Fibroblast of lung (primary cell): ENCODE measurements at regions not wholly inside any gene's neighbourhood (a gene's known extent, or its start where the extent isn't known, plus 50 kb on each side); places are given as distances from the start of the nearest gene placed in this dataset.

Experiments
- DNase-seq, 2 donors: peaks; one replicate each; pipeline versions ENCODE4 v3.0.0 to v3.0.0-alpha.2; 2010; ENCODE audit warnings: low read depth in 2 of 2
- H2AFZ ChIP-seq: 2 replicates; pipeline ENCODE4 v1.5.1; 2012; ENCODE audit warnings: low read length, control low read depth, inconsistent platforms
- H3K27ac ChIP-seq: 2 replicates; pipeline ENCODE4 v1.5.1; 2011; ENCODE audit warnings: low read length, control low read depth; ENCODE audit not compliant: insufficient read depth
- H3K27me3 ChIP-seq: 2 replicates; pipeline ENCODE4 v1.5.1; 2011; ENCODE audit warnings: mild to moderate bottlenecking, low read length; ENCODE audit not compliant: control insufficient read depth, insufficient read depth
- H3K36me3 ChIP-seq: 2 replicates; pipeline ENCODE4 v1.5.1; 2011; ENCODE audit warnings: low read length; ENCODE audit not compliant: control insufficient read depth, insufficient read depth
- H3K4me1 ChIP-seq: 2 replicates; pipeline ENCODE4 v1.5.1; 2011; ENCODE audit warnings: low read length; ENCODE audit not compliant: control insufficient read depth, insufficient read depth; ENCODE audit errors: extremely low read depth
- H3K4me2 ChIP-seq: 2 replicates; pipeline ENCODE4 v1.5.1; 2011; ENCODE audit warnings: low read length, control low read depth; ENCODE audit not compliant: insufficient read depth; ENCODE audit errors: extremely low read depth
- H3K4me3 ChIP-seq, 4 experiments: fragments of 200-600 bp in 1 of 4; sonication (generic) in 1 of 4; replicated peaks in 1 of 4; 2 replicates each; pipeline ENCODE4 v1.5.1; 2011 to 2016; ENCODE audit warnings: low read length in 4 of 4, low read depth in 3 of 4, mild to moderate bottlenecking in 3 of 4, control low read depth in 2 of 4, inconsistent platforms in 1 of 4, mixed read lengths in 1 of 4; ENCODE audit not compliant: insufficient read depth in 1 of 4; ENCODE audit errors: control extremely low read depth in 1 of 4
- H3K79me2 ChIP-seq: 2 replicates; pipeline ENCODE4 v1.5.1; 2012; ENCODE audit warnings: mild to moderate bottlenecking, low read length, inconsistent platforms; ENCODE audit not compliant: control insufficient read depth, insufficient read depth
- H3K9ac ChIP-seq: 2 replicates; pipeline ENCODE4 v1.5.1; 2011; ENCODE audit warnings: mild to moderate bottlenecking, low read length, control low read depth; ENCODE audit not compliant: insufficient read depth
- H3K9me3 ChIP-seq: 2 replicates; pipeline ENCODE4 v1.5.1; 2012; ENCODE audit warnings: low read depth, low read length; ENCODE audit not compliant: control insufficient read depth, insufficient read depth
- H4K20me1 ChIP-seq: 2 replicates; pipeline ENCODE4 v1.5.1; 2011; ENCODE audit warnings: low read length; ENCODE audit not compliant: control insufficient read depth, insufficient read depth; ENCODE audit errors: extremely low read depth
- EZH2 ChIP-seq: IDR thresholded peaks from 2 replicates; pipeline ENCODE4 v1.5.1; 2012; ENCODE audit warnings: low read length, control low read depth, mild to moderate bottlenecking; ENCODE audit errors: missing control alignments
- TF ChIP-seq, protein P1 (sequence below), 2 donors: IDR thresholded peaks in 1 of 2; conservative IDR thresholded peaks in 1 of 2; 1 replicate in 1 of 2; 2 replicates in 1 of 2; pipeline ENCODE4 v1.5.1; 2011 to 2012; ENCODE audit warnings: low read length in 2 of 2, control low read depth in 1 of 2, inconsistent platforms in 1 of 2, low read depth in 1 of 2, mild to moderate bottlenecking in 1 of 2

DNA sequence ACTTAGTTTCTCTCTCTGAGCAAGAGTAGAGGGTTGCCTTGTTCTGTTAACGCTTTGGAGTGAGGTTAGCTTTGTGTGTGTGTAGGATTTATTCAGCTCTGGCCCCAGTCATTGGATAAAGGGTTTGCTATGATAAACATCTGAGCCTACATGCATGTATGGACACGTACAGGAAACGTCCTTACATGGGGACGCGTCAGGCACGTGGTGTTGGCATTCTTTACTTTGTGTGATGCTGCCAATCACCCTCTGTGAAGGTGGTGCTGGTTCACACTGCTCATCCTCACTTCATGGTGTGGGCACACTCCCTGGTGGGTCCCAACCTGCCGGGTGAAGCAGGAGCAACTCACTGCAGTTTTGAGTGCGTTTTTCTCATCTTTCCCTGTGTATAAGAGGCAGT lies 53.4 kb upstream of the CD93 start:
- Histone ChIP-seq H4K20me1 (no peaks in the 10 kb centered on the region), H3K4me3 (no peak overlapping the region)
- TF ChIP-seq EZH2, result no peak

DNA sequence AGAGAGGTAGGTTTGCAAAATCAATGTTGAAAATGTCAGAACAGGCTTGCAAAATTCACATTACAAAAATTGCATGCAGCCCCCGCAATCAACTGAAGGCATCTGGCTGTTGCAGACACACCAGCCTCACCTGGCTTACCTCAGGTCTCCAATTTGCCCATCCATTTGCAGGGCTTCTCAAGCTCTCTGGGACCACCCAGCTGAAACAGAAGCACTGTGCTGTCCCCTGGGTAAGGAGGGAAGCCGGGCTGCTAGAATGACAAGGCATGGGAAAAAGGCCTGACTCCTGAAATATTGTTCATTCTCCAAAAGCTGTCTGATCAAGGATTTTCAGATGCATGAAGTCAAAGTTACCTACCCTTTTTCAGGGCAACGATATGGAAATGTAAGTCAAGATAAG lies 52.6 kb upstream of the CD93 start:
- H3K27ac ChIP-seq, result no peak overlapping the region

More for the DNA sequence above, 53.4 kb upstream of the CD93 start:
- no peak for DNase-seq
- H2AFZ ChIP-seq, result no peak overlapping the region
- no peak overlapping the region for H3K27ac ChIP-seq
- H3K9me3 ChIP-seq, result no peaks in the 10 kb centered on the region
- peaks cover 7% of the 10 kb centered on the region for H3K4me1 ChIP-seq
- no peak overlapping the region for H3K9ac ChIP-seq
- no peaks in the 10 kb centered on the region for H3K36me3 ChIP-seq
- no peaks in the 10 kb centered on the region for H3K79me2 ChIP-seq
- H3K27me3 ChIP-seq, result no peaks in the 10 kb centered on the region
- no peak overlapping the region for H3K4me2 ChIP-seq

DNA sequence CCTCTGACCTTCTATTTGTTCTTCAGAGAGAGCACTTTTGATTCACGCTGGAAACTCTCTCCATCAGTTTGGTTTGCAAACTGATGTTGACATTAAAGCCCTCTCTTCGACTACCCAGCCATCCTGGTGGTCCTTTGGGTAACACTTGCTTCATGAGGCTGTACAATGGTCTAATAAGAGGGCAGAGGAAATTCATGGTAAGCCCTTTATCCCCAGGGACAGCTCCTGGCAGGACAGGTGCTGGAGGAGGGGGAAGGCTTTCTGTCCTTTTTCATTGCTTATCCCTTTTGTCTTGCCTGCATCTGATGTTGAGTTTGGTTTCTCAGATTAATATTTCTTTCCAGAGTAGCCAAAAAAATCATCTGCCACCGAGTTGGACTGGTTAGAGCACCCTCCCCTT lies 52.1 kb upstream of the CD93 start:
- H3K9ac ChIP-seq, result no peak overlapping the region
- no peaks in the 10 kb centered on the region for H3K27me3 ChIP-seq
- H3K27ac ChIP-seq, result no peak overlapping the region
- TF ChIP-seq, protein P1, sequence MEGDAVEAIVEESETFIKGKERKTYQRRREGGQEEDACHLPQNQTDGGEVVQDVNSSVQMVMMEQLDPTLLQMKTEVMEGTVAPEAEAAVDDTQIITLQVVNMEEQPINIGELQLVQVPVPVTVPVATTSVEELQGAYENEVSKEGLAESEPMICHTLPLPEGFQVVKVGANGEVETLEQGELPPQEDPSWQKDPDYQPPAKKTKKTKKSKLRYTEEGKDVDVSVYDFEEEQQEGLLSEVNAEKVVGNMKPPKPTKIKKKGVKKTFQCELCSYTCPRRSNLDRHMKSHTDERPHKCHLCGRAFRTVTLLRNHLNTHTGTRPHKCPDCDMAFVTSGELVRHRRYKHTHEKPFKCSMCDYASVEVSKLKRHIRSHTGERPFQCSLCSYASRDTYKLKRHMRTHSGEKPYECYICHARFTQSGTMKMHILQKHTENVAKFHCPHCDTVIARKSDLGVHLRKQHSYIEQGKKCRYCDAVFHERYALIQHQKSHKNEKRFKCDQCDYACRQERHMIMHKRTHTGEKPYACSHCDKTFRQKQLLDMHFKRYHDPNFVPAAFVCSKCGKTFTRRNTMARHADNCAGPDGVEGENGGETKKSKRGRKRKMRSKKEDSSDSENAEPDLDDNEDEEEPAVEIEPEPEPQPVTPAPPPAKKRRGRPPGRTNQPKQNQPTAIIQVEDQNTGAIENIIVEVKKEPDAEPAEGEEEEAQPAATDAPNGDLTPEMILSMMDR (conservative IDR thresholded peaks at IDR 0.05 in 1 of 2, IDR thresholded peaks at IDR 0.05 in 1 of 2; ENCODE audit: low read depth in 1 of 2, low read length in 2 of 2), result no peak
- TF ChIP-seq EZH2, result no peak
- no peaks in the 10 kb centered on the region for H3K36me3 ChIP-seq
- no peak overlapping the region for H2AFZ ChIP-seq
- no peaks in the 10 kb centered on the region for H3K79me2 ChIP-seq
- no peak overlapping the region for H3K4me2 ChIP-seq
- no peaks in the 10 kb centered on the region for H4K20me1 ChIP-seq
- H3K4me1 ChIP-seq, result peaks cover 7% of the 10 kb centered on the region
- H3K4me3 ChIP-seq, result no peak overlapping the region
- H3K9me3 ChIP-seq, result no peaks in the 10 kb centered on the region
- DNase-seq, result no peak

More for the DNA sequence above, 52.6 kb upstream of the CD93 start:
- Histone ChIP-seq H3K9ac (no peak overlapping the region), H3K9me3 (no peaks in the 10 kb centered on the region), H3K4me3 (no peak overlapping the region), H3K4me2 (no peak overlapping the region), H3K4me1 (peaks cover 7% of the 10 kb centered on the region), H4K20me1 (no peaks in the 10 kb centered on the region), H3K27me3 (no peaks in the 10 kb centered on the region), H2AFZ (no peak overlapping the region), H3K36me3 (no peaks in the 10 kb centered on the region), H3K79me2 (no peaks in the 10 kb centered on the region)
- TF ChIP-seq, protein P1 (conservative IDR thresholded peaks at IDR 0.05 in 1 of 2, IDR thresholded peaks at IDR 0.05 in 1 of 2; ENCODE audit: low read depth in 1 of 2, low read length in 2 of 2), result no peak
- no peak for TF ChIP-seq EZH2
- no peak for DNase-seq
